ENCODE measurements at regions not wholly inside any gene's neighbourhood (a gene's known extent, or its start where the extent isn't known, plus 50 kb on each side); places are given as distances from the start of the nearest gene placed in this dataset.

DNA sequence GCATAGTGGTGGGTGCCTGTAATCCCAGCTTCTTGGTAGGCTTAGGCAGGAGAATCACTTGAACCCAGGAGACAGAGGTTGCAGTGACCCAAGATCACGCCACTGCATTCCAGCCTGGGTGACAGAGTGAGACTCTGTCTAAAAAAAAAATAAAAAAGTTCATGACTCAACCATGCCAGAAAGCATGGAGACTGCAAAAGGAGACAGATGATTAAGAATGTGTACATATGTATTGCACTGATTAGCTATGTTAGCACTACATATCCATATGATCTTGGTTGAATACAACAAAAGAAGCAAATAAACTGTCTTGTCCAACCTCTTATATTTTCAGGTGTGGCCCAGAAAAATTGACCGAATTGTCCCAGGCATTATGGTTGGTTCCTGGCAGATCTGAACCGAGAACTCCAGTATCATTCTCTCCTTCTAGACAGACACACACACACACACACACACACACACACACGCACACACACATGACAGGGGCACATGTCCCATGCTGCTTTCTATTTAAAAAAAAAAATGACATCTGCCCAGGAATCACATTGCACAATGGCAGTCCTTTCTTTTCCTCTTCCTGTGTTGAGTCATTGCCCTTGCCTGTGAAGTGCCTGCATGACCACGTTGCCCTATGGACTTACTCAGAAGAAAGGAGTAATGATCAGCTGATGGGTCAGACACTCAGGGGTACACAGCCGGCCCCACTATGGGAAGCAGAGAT is 65.6 kb downstream of the MYCN start:
- DNase-seq (ENCODE audit: low read depth, low spot score) = no peak
- peaks cover 4% of the 10 kb centered on the region for H3K9me3 Mint-ChIP-seq
- H3K36me3 Mint-ChIP-seq (ENCODE audit: low read depth) = peaks cover 3% of the 10 kb centered on the region
- TF ChIP-seq CTCF (conservative IDR thresholded peaks at IDR 0.05) = no peak
- peaks cover 38% of the 10 kb centered on the region for H3K4me1 Mint-ChIP-seq
- peak overlapping the region; percentile 68 for H3K4me3 Mint-ChIP-seq
- peak overlapping the region; percentile 44 for H3K27ac Mint-ChIP-seq (ENCODE audit: unreplicated experiment)
- no peaks in the 10 kb centered on the region for H3K27me3 Mint-ChIP-seq (ENCODE audit: low read depth)

DNA sequence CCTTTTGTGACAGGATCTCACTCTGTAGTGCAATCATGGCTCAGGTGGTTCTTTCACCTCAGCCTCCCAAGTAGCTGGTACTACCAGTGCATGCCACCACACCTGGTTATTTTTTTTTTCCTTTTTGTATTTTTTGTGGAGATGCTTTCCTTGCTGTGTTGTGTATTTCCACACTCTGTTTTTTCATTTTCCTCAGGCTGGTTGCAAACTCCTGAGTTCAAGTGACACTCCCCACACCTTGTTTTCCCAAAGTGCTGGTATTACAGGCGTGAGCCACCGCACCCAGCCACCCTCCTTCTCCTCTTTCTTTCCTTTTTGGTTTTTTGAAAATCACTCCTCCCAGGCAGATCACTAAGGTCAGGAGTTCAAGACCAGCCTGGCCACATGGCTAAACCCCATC is 65.0 kb downstream of the MYCN start:
- H3K9me3 Mint-ChIP-seq = peaks cover 4% of the 10 kb centered on the region

GRCh38 chr2:16003809-16004208 is 63.5 kb downstream of the MYCN start:
- Mint-ChIP-seq H3K36me3 (ENCODE audit: low read depth) (peaks cover 3% of the 10 kb centered on the region), H3K4me1 (peaks cover 43% of the 10 kb centered on the region), H3K27me3 (ENCODE audit: low read depth) (no peaks in the 10 kb centered on the region), H3K4me3 (no peak overlapping the region), H3K27ac (ENCODE audit: unreplicated experiment) (peak overlapping the region; percentile 38), H3K9me3 (peaks cover 4% of the 10 kb centered on the region)
- DNase-seq (ENCODE audit: low read depth, low spot score) = no peak
- TF ChIP-seq CTCF (conservative IDR thresholded peaks at IDR 0.05) = no peak

More for the DNA sequence above, 65.0 kb downstream of the MYCN start:
- no peaks in the 10 kb centered on the region for H3K27me3 Mint-ChIP-seq (ENCODE audit: low read depth)
- no peak for TF ChIP-seq CTCF (conservative IDR thresholded peaks at IDR 0.05)
- peaks cover 38% of the 10 kb centered on the region for H3K4me1 Mint-ChIP-seq
- no peak overlapping the region for H3K27ac Mint-ChIP-seq (ENCODE audit: unreplicated experiment)
- DNase-seq (ENCODE audit: low read depth, low spot score) = no peak
- peaks cover 3% of the 10 kb centered on the region for H3K36me3 Mint-ChIP-seq (ENCODE audit: low read depth)
- no peak overlapping the region for H3K4me3 Mint-ChIP-seq

GRCh38 chr2:16003152-16003551 is 62.8 kb downstream of the MYCN start:
- Mint-ChIP-seq H3K27ac (ENCODE audit: unreplicated experiment) (peak overlapping the region; percentile 38), H3K4me1 (peaks cover 43% of the 10 kb centered on the region), H3K4me3 (no peak overlapping the region), H3K27me3 (ENCODE audit: low read depth) (no peaks in the 10 kb centered on the region), H3K36me3 (ENCODE audit: low read depth) (peaks cover 3% of the 10 kb centered on the region), H3K9me3 (peaks cover 4% of the 10 kb centered on the region)
- DNase-seq (ENCODE audit: low read depth, low spot score) = no peak
- no peak for TF ChIP-seq CTCF (conservative IDR thresholded peaks at IDR 0.05)

DNA sequence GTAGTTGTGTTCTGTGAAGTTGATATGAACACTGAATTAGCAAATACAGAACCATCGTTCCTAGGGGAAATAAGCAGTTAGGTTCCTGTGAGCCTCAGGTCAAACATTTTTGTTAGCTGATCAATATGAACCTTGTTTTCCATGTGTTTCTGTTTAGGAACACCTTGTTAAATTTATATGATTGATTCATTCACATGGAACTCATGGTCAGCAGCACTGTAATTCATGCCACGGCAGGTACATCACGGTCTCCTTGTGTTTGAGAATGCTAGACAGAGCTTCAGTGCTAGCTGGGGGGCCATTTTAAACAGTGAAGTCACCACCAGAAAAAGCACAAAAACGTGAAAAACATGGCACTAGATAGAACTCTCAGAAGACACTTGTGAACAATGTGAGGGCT is 62.2 kb downstream of the MYCN start:
- H3K4me1 Mint-ChIP-seq = peaks cover 43% of the 10 kb centered on the region
- H3K27me3 Mint-ChIP-seq (ENCODE audit: low read depth) = no peaks in the 10 kb centered on the region
- no peak for DNase-seq (ENCODE audit: low read depth, low spot score)
- H3K4me3 Mint-ChIP-seq = no peak overlapping the region
- no peak overlapping the region for H3K27ac Mint-ChIP-seq (ENCODE audit: unreplicated experiment)
- TF ChIP-seq CTCF (conservative IDR thresholded peaks at IDR 0.05) = no peak
- peaks cover 4% of the 10 kb centered on the region for H3K9me3 Mint-ChIP-seq
- peaks cover 3% of the 10 kb centered on the region for H3K36me3 Mint-ChIP-seq (ENCODE audit: low read depth)

All from neural crest cell (in vitro differentiated cells).